ENCODE measurements at regions not wholly inside any gene's neighbourhood (a gene's known extent, or its start where the extent isn't known, plus 50 kb on each side); places are given as distances from the start of the nearest gene placed in this dataset.
A peak's percentile ranks its signal among the peaks of the same experiment; 100 is the strongest.

DNA sequence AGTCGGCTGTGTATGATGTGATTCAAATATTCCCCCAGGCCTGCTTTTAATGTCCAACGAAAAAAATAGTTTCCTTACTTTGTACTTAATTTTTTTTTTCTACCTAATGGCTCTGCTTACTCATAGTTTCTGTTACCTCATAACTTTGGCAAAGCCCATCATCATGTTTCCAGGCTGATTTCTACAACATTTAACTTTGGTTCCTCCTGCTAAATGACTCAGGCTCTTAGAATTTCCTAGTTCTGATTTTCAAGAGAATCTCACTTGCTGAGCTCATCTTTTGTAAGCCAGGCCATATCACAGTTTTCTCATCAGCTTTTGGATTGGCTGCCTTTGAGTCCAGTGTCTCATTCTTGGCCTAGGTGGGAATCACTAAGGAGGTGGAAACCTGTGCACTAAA lies 323.1 kb downstream of the HDGFL1 start:
- dilution Hi-C loops (cut with MboI; ENCODE audit: extremely low pct_ligation_motif_present, low sequenced_read_pairs) (no loop called here), intact Hi-C loops (cut with micrococcal nuclease) (loop anchor here (1.0 to 5.0 kb wide), 3 partner anchors 8 to 960 kb away; no protein-coding TSS in a partner anchor)
- Histone ChIP-seq H3K4me2 (ENCODE audit: insufficient read depth, low read length) (peak overlapping the region; percentile 49), H3K36me3 (ENCODE audit: control insufficient read depth in 2 of 2, extremely low read depth in 1 of 2, insufficient read depth in 2 of 2, low read length in 2 of 2) (no peaks in the 10 kb centered on the region), H3K4me3 (replicated peaks in 1 of 3; ENCODE audit: insufficient read depth in 1 of 3, low read depth in 1 of 3, low read length in 3 of 3) (no peak overlapping the region), H2AFZ (ENCODE audit: low read depth, low read length) (peak overlapping the region; percentile 78), H3K9me1 (replicated peaks; ENCODE audit: control insufficient read depth, extremely low read depth, insufficient read depth, low read length) (no peaks in the 10 kb centered on the region), H3K4me1 (ENCODE audit: control insufficient read depth, extremely low read depth, insufficient read depth, low read length) (peaks cover 28% of the 10 kb centered on the region), H3K27me3 (ENCODE audit: control insufficient read depth in 2 of 2, insufficient read depth in 2 of 2, low read length in 2 of 2) (no peaks in the 10 kb centered on the region), H3K9me3 (replicated peaks; ENCODE audit: control insufficient read depth, insufficient read depth, low read length) (no peaks in the 10 kb centered on the region), H3K9ac (replicated peaks; ENCODE audit: extremely low read depth, insufficient read depth, low read length) (peak overlapping the region; percentile 54), H3K27ac (ENCODE audit: insufficient read depth, low read depth, low read length) (peak overlapping the region; percentile 95), H4K20me1 (replicated peaks; ENCODE audit: control insufficient read depth, extremely low read depth, insufficient read depth, low read length) (no peaks in the 10 kb centered on the region), H3K79me2 (ENCODE audit: control insufficient read depth, insufficient read depth, low read length) (no peaks in the 10 kb centered on the region)
- TF ChIP-seq MYC (IDR thresholded peaks at IDR 0.05; ENCODE audit: low read depth, low read length): no peak
- peak; percentile 19 for TF ChIP-seq POLR2A (IDR thresholded peaks at IDR 0.05; ENCODE audit: low read depth, low read length)
- TF ChIP-seq JUN (IDR thresholded peaks at IDR 0.05; ENCODE audit: borderline replicate concordance, insufficient read depth, insufficient read length, low read depth): peak; percentile 93
- TF ChIP-seq GATA2 (IDR thresholded peaks at IDR 0.05; ENCODE audit: insufficient read depth, insufficient read length, low read depth, low read length): peak; percentile 63
- peak; percentile 39 for TF ChIP-seq POLR2AphosphoS5 (IDR thresholded peaks at IDR 0.05; ENCODE audit: insufficient read depth, low read depth, low read length)
- no peak for TF ChIP-seq CTCF (IDR thresholded peaks at IDR 0.05; ENCODE audit: extremely low read depth in 1 of 2, insufficient read depth in 1 of 2, low read depth in 1 of 2, low read length in 2 of 2)
- peak; percentile 87 for TF ChIP-seq FOS (IDR thresholded peaks at IDR 0.05; ENCODE audit: borderline replicate concordance, insufficient read depth, low read length)
- no peak for TF ChIP-seq MAX (IDR thresholded peaks at IDR 0.05; ENCODE audit: insufficient read depth, insufficient read length)
- no peak for TF ChIP-seq EZH2 (IDR thresholded peaks at IDR 0.05; ENCODE audit: borderline replicate concordance, low read depth, low read length, severe bottlenecking)
- peak; percentile 84 for FAIRE-seq
- CTCF ChIA-PET: interaction anchor here (1.0 to 1.8 kb wide), 6 partner anchors 11 to 1303 kb away, joined by 3 to 16 read pairs (median 6); no protein-coding TSS in a partner anchor
- BruUV-seq (replicated peaks): no TSS peak
- POLR2A ChIA-PET: interaction anchor here (0.7 to 1.0 kb wide), 2 partner anchors 227 to 1299 kb away, joined by 3 to 7 read pairs; partner anchors contain the start of gene SOX4
- peak; percentile 96 for DNase-seq (ENCODE audit: low read depth, low spot score)
